ENCODE measurements at regions not wholly inside any gene's neighbourhood (a gene's known extent, or its start where the extent isn't known, plus 50 kb on each side); places are given as distances from the start of the nearest gene placed in this dataset.

GRCh38 chr1:242847390-242847993, 323.0 kb upstream of the PLD5 start:
- no peak for DNase-seq (ENCODE audit: low spot score)

DNA sequence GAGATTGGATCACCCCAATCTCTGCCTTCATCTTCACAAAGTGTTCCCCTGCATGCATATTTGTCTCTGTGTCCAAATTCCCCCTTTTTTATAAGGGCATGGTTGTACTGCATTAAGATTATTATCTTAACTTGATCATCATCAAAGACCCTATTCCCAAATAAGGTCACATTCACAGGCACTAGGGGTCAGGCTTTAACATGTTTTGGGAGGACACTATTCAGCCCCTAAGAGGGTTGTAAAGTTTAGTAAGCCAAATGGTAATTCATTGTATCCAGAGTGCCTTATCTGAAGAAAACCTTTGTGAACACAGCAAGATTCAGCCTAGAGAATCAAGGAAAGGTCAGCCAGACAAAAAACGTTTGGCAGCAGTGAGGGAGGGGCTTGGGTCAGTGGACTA, 317.6 kb upstream of the PLD5 start:
- no peak for DNase-seq (ENCODE audit: low spot score)
- TF ChIP-seq, protein P1, sequence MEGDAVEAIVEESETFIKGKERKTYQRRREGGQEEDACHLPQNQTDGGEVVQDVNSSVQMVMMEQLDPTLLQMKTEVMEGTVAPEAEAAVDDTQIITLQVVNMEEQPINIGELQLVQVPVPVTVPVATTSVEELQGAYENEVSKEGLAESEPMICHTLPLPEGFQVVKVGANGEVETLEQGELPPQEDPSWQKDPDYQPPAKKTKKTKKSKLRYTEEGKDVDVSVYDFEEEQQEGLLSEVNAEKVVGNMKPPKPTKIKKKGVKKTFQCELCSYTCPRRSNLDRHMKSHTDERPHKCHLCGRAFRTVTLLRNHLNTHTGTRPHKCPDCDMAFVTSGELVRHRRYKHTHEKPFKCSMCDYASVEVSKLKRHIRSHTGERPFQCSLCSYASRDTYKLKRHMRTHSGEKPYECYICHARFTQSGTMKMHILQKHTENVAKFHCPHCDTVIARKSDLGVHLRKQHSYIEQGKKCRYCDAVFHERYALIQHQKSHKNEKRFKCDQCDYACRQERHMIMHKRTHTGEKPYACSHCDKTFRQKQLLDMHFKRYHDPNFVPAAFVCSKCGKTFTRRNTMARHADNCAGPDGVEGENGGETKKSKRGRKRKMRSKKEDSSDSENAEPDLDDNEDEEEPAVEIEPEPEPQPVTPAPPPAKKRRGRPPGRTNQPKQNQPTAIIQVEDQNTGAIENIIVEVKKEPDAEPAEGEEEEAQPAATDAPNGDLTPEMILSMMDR (IDR thresholded peaks at IDR 0.05; ENCODE audit: extremely low read depth, missing control alignments): no peak

More at GRCh38 chr1:242847390-242847993, 323.0 kb upstream of the PLD5 start:
- TF ChIP-seq, protein P1 (IDR thresholded peaks at IDR 0.05; ENCODE audit: extremely low read depth, missing control alignments): no peak

GRCh38 chr1:242839101-242839500, 314.6 kb upstream of the PLD5 start:
- TF ChIP-seq, protein P1 (IDR thresholded peaks at IDR 0.05; ENCODE audit: extremely low read depth, missing control alignments): no peak
- no peak for DNase-seq (ENCODE audit: low spot score)

DNA sequence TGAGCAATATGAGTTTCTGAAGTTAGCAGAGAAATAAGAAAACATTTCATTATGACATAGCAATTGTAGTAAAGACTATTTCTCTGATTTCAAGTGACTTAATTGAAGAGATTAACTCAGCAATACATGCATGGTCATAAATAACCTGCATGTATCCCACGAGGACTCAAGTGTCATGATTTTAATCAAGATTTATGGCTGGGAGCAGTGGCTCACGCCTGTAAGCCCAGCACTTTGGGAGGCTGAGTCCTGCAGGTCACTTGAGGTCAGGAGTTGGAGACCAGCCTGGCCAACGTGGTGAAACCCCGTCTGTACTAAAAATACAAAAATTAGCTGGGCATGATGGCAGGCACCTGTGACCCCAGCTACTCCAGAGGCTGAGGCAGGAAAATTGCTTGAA, 311.9 kb upstream of the PLD5 start:
- DNase-seq (ENCODE audit: low spot score): no peak

DNA sequence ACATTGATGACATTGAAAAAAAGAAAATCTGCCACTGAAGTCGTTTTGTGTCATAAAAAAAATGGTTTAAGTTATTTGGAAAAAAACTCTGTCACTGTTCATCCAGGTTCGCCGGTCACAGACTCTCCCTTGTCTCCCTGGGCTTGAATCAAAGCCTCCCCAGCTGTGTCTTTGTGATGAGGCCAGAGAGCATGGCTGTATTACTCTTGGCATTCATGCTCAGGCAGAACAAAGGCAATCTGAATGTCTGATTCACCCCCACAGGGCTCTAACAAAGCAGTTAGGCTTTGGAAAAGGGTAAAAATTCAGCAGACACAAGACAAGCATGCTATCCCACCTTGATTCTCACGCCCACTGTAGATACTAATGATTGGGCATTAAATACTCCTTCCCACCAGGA, 304.3 kb upstream of the PLD5 start:
- DNase-seq (ENCODE audit: low spot score): no peak
- TF ChIP-seq, protein P1 (IDR thresholded peaks at IDR 0.05; ENCODE audit: extremely low read depth, missing control alignments): no peak

More for the DNA sequence above, 311.9 kb upstream of the PLD5 start:
- TF ChIP-seq, protein P1 (IDR thresholded peaks at IDR 0.05; ENCODE audit: extremely low read depth, missing control alignments): no peak

GRCh38 chr1:242828199-242828598, 303.7 kb upstream of the PLD5 start:
- TF ChIP-seq, protein P1 (IDR thresholded peaks at IDR 0.05; ENCODE audit: extremely low read depth, missing control alignments): no peak
- no peak for DNase-seq (ENCODE audit: low spot score)

DNA sequence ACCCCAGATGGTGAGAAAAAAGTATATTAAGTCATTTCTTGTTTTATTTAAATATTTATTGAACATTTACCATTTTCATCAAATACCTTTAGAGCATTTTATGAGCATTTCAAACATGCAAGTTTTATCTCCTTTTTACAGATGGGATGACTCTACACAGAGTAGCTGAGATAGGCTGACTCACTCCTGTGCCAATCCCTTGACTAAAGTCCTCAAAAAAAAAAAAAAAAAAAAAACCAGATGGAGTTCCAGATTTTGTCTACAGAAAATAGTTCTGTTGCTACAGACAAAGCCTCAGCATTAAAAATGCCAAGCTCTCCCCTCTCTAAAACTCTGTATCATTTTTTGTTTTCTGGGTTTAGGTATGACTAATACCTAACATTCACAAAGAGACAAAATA, 303.0 kb upstream of the PLD5 start:
- DNase-seq (ENCODE audit: low spot score): no peak
- TF ChIP-seq, protein P1 (IDR thresholded peaks at IDR 0.05; ENCODE audit: extremely low read depth, missing control alignments): no peak

Measured in GM20000 (cell line).